ENCODE measurements at regions not wholly inside any gene's neighbourhood (a gene's known extent, or its start where the extent isn't known, plus 50 kb on each side); places are given as distances from the start of the nearest gene placed in this dataset.
A peak's percentile ranks its signal among the peaks of the same experiment; 100 is the strongest.

- no peak for DNase-seq
Measured at GRCh38 chr7:42858570-42858969, 53.3 kb downstream of the C7orf25 start.

DNA sequence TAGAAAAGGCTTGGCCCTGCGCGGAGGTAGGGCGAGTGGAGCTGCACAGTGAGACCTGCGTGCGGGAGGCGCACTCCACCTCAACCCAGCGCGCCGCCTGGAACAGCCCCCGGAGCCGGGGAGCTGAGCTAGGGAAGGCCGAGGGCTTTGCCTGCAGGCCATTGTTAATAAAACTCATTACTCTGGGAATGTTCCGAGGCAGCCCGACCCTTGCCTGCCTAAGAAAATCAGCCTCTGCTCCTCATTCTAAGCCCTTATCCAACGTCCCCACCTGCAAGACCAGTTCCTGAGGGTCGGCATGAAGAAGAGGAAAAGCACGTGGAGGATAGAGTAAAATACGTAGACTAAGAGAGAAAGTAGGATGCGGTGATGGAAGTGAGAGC is 55.3 kb downstream of the C7orf25 start:
- DNase-seq = no peak

GRCh38 chr7:42854571-42855118 is 57.2 kb downstream of the C7orf25 start:
- DNase-seq = no peak

DNA sequence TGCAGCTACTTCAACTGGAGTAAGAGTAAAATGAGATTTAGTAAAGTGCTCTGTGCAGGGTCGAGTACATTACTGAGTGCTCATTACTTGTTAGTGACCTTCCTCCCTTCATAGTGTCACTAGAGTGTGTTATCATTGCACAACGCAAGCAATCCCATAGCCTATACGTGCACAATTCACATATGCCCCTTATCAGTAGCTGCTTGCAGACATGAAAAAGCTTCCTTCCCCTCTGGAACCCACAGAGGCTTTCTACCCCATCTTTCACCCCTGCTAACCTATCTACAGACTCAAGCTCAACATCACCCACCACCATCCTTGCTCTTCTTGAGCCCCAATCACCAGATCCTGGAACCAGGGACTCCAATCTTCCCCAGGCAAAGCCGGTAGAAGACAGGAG is 59.3 kb downstream of the C7orf25 start:
- DNase-seq = no peak

DNA sequence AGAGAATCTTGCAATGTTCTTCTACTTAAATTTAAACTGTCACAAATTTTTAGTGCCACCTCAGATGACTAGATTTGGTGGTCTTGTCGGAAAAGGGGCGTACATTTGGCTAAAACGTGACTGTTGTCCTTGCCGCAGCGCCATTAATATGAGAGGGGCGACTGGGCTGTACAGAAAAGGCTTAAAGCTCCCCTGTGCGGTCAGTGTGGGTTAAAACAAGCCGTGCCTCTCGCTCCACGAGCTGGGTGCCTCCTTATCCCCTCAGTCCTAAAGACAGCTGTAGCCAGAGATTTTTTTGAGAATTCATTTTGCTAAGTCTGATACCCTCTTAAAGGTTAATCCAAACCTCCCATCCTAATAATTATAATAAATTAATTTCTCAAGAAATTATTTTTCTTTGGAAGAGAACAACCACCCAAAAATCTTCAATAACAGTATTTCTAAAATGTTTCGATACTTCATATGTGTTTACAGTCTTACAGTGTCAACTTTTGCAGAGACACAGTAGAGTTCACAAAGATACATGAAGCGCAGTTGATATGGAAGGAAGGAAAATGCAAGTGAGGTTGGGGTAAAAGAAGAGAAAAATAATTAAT is 68.6 kb downstream of the C7orf25 start:
- DNase-seq = peak; percentile 24

DNA sequence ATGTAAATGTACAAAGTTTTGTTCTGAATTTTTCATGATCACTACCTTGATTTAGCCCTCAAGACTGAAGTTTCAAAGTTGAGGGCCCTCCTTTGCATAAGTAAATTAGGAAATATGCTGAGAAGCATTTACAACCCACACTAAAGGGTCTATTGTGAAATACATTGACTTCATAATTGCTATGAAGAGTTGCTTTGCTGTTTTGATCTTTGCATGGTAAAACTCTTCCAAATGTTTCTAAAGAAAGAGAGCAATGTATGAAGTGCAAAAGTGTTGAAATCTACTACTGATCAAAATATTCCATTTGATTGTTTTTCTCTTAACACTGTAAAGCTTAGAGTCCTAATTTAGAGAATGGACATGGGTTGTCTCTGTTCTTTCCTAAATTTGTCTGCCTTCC is 77.2 kb downstream of the C7orf25 start:
- DNase-seq = no peak

GRCh38 chr7:42833411-42833810 is 78.5 kb downstream of the C7orf25 start:
- DNase-seq = no peak

GRCh38 chr7:42832667-42833066 is 79.2 kb downstream of the C7orf25 start:
- no peak for DNase-seq

GRCh38 chr7:42831718-42832522 is 80.0 kb downstream of the C7orf25 start:
- no peak for DNase-seq

DNA sequence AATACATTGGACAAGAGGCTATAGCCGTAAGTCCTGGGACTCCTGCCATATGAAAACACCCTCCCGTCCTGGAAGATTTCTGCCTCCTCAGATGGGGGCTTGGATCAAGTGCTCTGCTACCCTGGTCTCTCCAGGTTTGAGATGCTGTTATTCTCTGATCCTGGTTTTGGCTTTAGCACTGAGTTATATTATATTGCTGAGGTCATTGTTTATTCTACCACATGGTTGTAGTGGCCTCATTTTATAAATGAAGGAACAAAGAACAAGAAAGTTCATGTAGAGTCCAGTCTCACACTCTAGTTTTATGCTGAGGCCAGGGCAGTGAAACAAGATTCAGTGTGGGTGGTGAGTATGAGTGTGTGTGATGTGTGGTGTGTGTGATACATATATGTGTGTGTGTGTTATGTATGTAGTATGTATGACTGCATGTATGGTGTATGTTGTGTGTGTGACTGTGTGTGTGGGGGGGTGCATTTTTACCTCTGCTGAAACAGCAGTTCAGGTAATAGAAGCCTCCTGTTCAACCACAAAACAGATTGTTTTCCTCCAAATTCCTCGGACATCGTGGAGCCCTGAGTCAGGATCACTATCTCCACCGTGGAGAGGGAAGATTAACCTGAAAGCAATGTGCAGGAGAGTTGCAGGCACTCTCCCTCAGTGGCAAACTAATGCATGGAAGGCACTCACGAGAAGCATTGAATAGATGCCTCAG is 80.7 kb downstream of the C7orf25 start:
- DNase-seq = no peak

- DNase-seq = no peak
Measured at GRCh38 chr7:42812779-42813178, 99.1 kb downstream of the C7orf25 start.

GRCh38 chr7:42805601-42806000 is 106.3 kb downstream of the C7orf25 start:
- no peak for DNase-seq

DNA sequence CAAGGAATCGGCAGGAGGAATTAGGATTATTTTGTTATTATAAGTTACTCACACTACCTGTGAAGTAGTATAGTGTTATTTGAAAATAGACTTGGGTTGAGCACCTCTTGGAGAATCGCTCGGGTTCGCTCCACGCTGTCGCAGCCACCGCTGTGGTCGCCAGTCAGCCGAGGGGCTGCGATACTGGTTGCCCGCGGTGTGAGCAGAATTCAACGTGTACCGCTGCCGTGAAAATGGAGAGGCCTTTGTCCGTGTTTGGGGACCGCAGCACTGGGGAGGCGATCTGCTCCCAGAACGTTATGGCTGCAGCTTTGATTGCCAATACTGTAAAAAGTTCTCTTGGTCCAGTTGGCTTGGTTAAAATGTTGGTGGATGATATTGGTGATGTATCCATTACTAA is 117.2 kb downstream of the C7orf25 start:
- no peak for DNase-seq

DNA sequence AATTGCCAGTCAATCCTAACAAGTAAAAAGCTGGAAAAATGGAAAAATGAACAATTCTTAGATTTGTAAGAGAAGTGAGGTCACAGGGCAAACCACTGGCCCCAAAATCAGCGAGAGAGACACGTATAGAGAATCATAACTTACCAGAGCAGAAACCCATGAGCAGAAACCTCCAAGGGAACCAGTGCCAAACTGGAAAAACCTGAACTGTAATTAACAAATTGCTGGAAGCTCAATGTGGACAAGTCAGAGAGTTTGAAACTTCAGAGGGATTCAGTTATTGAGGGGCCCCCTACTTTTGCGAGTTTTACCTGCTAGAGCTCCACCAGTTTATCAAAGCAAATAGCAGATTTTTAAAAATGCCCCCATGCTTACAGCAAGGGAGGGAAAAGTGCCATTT is 119.0 kb downstream of the C7orf25 start:
- no peak for DNase-seq

GRCh38 chr7:42790196-42790595 is 121.7 kb downstream of the C7orf25 start:
- DNase-seq = no peak

- no peak for DNase-seq
Measured at GRCh38 chr7:42774436-42774835, 137.4 kb downstream of the C7orf25 start.

- no peak for DNase-seq
Measured at GRCh38 chr7:42770114-42770513, 141.8 kb downstream of the C7orf25 start.

GRCh38 chr7:42768045-42768444 is 143.8 kb downstream of the C7orf25 start:
- no peak for DNase-seq

DNA sequence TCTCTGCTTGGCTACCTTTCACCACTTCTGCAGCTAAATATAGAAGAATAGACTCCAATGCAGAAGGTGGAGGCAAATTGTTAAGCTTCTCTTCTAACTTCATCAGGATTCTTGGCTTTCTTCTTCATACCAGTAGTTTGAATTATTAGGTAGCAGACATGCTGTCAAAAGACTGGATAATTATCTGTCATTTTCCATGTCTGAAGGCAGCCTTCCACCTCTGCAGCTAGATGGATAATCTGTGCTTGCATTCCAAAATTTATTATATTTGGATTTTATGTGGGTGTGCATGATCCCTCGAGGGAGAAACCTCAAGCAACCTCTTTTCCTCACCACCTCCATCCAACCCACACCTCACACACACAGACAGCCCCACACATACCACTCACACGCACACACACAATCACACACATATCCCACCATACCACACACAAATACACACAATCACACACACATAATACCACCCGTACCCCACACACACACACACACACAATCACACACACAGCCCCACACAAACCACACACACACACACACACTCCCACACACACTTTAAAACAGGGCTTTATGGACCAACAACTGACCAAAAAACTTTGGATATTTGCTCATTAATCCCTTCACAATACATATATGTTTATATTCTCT is 145.0 kb downstream of the C7orf25 start:
- DNase-seq = no peak

GRCh38 chr7:42765931-42766330 is 145.9 kb downstream of the C7orf25 start:
- no peak for DNase-seq

- DNase-seq = no peak
Measured at GRCh38 chr7:42763137-42763551, 148.7 kb downstream of the C7orf25 start.

GRCh38 chr7:42761486-42761885 is 150.4 kb downstream of the C7orf25 start:
- no peak for DNase-seq

DNA sequence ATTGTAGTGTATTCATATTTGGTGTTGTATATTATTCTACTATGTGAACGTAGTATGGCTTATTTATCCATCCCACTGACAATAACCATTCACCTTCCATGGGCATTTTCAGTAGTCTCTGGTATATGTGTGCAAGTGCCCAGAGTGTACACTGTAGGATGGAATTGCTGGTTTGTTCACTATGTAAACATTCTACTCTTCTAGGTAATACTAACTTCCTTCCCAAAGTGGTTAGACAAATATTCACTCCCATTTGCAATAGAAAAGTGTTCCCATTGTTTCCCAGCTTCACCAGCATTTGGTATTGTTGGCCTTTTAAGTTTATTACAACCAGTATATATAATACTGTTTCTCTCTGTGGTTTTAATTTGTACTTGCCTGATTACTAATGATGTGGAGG is 153.7 kb downstream of the C7orf25 start:
- DNase-seq = no peak

Data from activated CD4-positive, alpha-beta T cell treated with anti-CD3 and anti-CD28 coated beads, Interleukin-2, Interleukin-6, amounts not matched to agents 100 ng/mL and 50 ng/mL, durations not matched to agents 16 hours and 8 hours (primary cell).